ENCODE measurements at regions not wholly inside any gene's neighbourhood (a gene's known extent, or its start where the extent isn't known, plus 50 kb on each side); places are given as distances from the start of the nearest gene placed in this dataset.

- TF ChIP-seq PREB (CRISPR knock-in tag; IDR thresholded peaks at IDR 0.05): no peak
- TF ChIP-seq AFF1 (IDR thresholded peaks at IDR 0.05; ENCODE audit: low read depth in 1 of 2, partially characterized antibody in 2 of 2): peak in 1 of 2 experiments; percentile 17
- no peak; the same call in 1 of the 2 replicates for TF ChIP-seq NFATC3 (IDR thresholded peaks at IDR 0.05)
- TF ChIP-seq IRF2 (CRISPR knock-in tag; IDR thresholded peaks at IDR 0.05): no peak
- TF ChIP-seq CHD4 (IDR thresholded peaks at IDR 0.05; ENCODE audit: insufficient read depth, insufficient replicate concordance, low read depth, low read length, poor library complexity, severe bottlenecking): no peak
- TF ChIP-seq RNF219 (CRISPR knock-in tag; IDR thresholded peaks at IDR 0.05): no peak
- TF ChIP-seq ZNF3 (CRISPR knock-in tag; IDR thresholded peaks at IDR 0.05): no peak
- TF ChIP-seq C11orf30 (IDR thresholded peaks at IDR 0.05; ENCODE audit: low read depth): peak; percentile 97
- TF ChIP-seq HBP1 (CRISPR knock-in tag; IDR thresholded peaks at IDR 0.05): no peak
- TF ChIP-seq ASH1L (IDR thresholded peaks at IDR 0.05; ENCODE audit: borderline replicate concordance, low read depth, partially characterized antibody): no peak
- TF ChIP-seq ZNF717 (CRISPR knock-in tag; IDR thresholded peaks at IDR 0.05): no peak
- TF ChIP-seq PCBP2 (IDR thresholded peaks at IDR 0.05; ENCODE audit: low read depth, low read length, poor library complexity, severe bottlenecking): no peak
- TF ChIP-seq ZBTB49 (CRISPR knock-in tag; IDR thresholded peaks at IDR 0.05; ENCODE audit: borderline replicate concordance): no peak
- no peak for TF ChIP-seq CC2D1A (IDR thresholded peaks at IDR 0.05)
- no peak for TF ChIP-seq SRSF3 (IDR thresholded peaks at IDR 0.05; ENCODE audit: insufficient read depth, low read length)
- no peak for TF ChIP-seq RBM25 (IDR thresholded peaks at IDR 0.05; ENCODE audit: low read depth, low read length, severe bottlenecking)
These were observed 88.0 kb upstream of the ZNF648 start (continued) for GRCh38 chr1:182149411-182149965.

All from K562 (cell line).